ENCODE measurements at regions not wholly inside any gene's neighbourhood (a gene's known extent, or its start where the extent isn't known, plus 50 kb on each side); places are given as distances from the start of the nearest gene placed in this dataset.

DNA sequence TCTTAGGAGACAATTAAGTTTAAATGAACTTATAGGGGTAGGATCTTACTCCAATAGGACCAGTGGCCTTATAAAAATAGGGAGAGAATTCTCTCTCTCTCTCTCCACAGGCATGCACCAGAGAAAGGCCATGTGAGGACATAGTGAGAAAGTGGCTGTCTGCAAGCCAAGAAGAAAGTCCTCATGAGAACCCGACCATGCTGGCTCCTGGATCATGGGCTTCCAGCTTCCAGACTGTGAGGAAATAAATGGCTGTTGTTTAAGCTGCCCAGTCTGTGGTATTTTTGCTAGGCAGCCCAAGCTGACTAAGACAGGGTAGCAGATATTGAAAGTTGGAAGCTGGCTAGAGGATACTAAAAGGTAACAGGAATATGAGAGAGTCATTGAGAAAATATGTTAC, 454.0 kb downstream of the NBAS start:
- H3K4me1 ChIP-seq (ENCODE audit: insufficient read depth, low read length, severe bottlenecking) = no peaks in the 10 kb centered on the region
- no peak overlapping the region for H2AFZ ChIP-seq (ENCODE audit: low read length)
- H3K27ac ChIP-seq (ENCODE audit: low read depth, low read length, poor library complexity, severe bottlenecking) = no peak overlapping the region
- no peaks in the 10 kb centered on the region for H3F3A ChIP-seq (ENCODE audit: insufficient read depth, low read length)
- no peaks in the 10 kb centered on the region for H4K20me1 ChIP-seq (ENCODE audit: insufficient read depth, low read length)
- 0 out of 2 replicates have a peak, but pooled peaks cover 3% of the 10 kb centered on the region for H3K9me3 ChIP-seq (ENCODE audit: low read length)
- H3K9ac ChIP-seq (ENCODE audit: low read length) = no peak overlapping the region
- H3K36me3 ChIP-seq (ENCODE audit: insufficient read depth, low read length) = no peaks in the 10 kb centered on the region
- no peak overlapping the region for H3K4me2 ChIP-seq (ENCODE audit: low read length)
- no peaks in the 10 kb centered on the region for H3K79me2 ChIP-seq (ENCODE audit: insufficient read depth, low read length)
- TF ChIP-seq CTCF (IDR thresholded peaks at IDR 0.05; ENCODE audit: low read length) = no peak
- no peaks in the 10 kb centered on the region for H3K9me2 ChIP-seq (ENCODE audit: low read depth, low read length)
- H3K4me3 ChIP-seq (ENCODE audit: low read depth, low read length, poor library complexity, severe bottlenecking) = no peak overlapping the region
- H3K27me3 ChIP-seq (ENCODE audit: insufficient read depth, low read length) = 0 out of 2 replicates have a peak, but pooled peaks cover 3% of the 10 kb centered on the region

DNA sequence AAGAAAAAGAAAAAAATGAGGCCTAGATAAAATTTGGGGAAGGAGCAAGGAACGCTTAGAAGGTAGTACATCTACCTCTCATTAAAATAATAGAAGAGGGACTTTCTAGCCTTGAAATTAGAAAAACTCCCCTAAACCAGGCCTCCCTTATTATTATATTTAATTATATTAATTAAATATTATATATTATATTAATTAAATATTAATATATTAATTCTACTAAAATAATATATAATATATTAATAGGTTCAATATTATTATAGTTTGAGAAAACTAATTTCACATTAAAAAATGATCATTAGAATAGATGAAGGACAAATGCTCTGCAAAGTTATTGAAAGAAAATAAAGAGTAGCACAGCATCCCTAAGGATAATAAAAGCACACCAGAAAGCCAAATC, 449.4 kb downstream of the NBAS start:
- Histone ChIP-seq H3K36me3 (ENCODE audit: insufficient read depth, low read length) (no peaks in the 10 kb centered on the region), H3K4me1 (ENCODE audit: insufficient read depth, low read length, severe bottlenecking) (no peaks in the 10 kb centered on the region), H3K4me2 (ENCODE audit: low read length) (no peak overlapping the region), H2AFZ (ENCODE audit: low read length) (no peak overlapping the region), H3K9me2 (ENCODE audit: low read depth, low read length) (no peaks in the 10 kb centered on the region), H3K9me3 (ENCODE audit: low read length) (peaks cover 6% of the 10 kb centered on the region; the same call in 1 of the 2 replicates), H3K9ac (ENCODE audit: low read length) (no peak overlapping the region), H3K27ac (ENCODE audit: low read depth, low read length, poor library complexity, severe bottlenecking) (no peak overlapping the region), H3F3A (ENCODE audit: insufficient read depth, low read length) (no peaks in the 10 kb centered on the region), H4K20me1 (ENCODE audit: insufficient read depth, low read length) (no peaks in the 10 kb centered on the region), H3K4me3 (ENCODE audit: low read depth, low read length, poor library complexity, severe bottlenecking) (no peak overlapping the region), H3K79me2 (ENCODE audit: insufficient read depth, low read length) (no peaks in the 10 kb centered on the region), H3K27me3 (ENCODE audit: insufficient read depth, low read length) (0 out of 2 replicates have a peak, but pooled peaks cover 3% of the 10 kb centered on the region)
- TF ChIP-seq EZH2 (IDR thresholded peaks at IDR 0.05; ENCODE audit: borderline replicate concordance, low read length) (no peak), CTCF (IDR thresholded peaks at IDR 0.05; ENCODE audit: low read length) (no peak)

DNA sequence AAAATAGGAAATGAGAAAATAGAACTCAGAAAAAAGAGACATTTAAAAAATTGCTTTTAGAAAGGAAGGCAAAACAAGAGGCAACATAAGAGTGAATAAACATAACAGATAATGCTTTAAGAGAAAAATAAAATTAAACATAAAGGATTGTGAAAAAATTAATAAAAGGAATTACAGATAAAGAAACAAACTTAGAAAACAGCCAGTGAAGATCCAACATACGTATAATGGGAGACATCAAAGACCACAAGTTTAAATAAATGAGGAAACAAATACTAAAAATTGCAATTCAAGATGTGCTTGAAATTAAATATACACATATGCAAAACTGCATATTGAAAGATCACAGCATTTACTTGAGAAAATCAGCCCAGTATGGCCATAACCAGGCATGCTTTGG, 448.9 kb downstream of the NBAS start:
- no peaks in the 10 kb centered on the region for H3K79me2 ChIP-seq (ENCODE audit: insufficient read depth, low read length)
- no peak overlapping the region for H3K4me3 ChIP-seq (ENCODE audit: low read depth, low read length, poor library complexity, severe bottlenecking)
- no peak overlapping the region for H3K4me2 ChIP-seq (ENCODE audit: low read length)
- H3K9me2 ChIP-seq (ENCODE audit: low read depth, low read length) = no peaks in the 10 kb centered on the region
- H2AFZ ChIP-seq (ENCODE audit: low read length) = no peak overlapping the region
- H3K9me3 ChIP-seq (ENCODE audit: low read length) = peaks cover 6% of the 10 kb centered on the region; the same call in 1 of the 2 replicates
- no peaks in the 10 kb centered on the region for H3K4me1 ChIP-seq (ENCODE audit: insufficient read depth, low read length, severe bottlenecking)
- H3K36me3 ChIP-seq (ENCODE audit: insufficient read depth, low read length) = no peaks in the 10 kb centered on the region
- H3F3A ChIP-seq (ENCODE audit: insufficient read depth, low read length) = no peaks in the 10 kb centered on the region
- no peak overlapping the region for H3K9ac ChIP-seq (ENCODE audit: low read length)
- TF ChIP-seq CTCF (IDR thresholded peaks at IDR 0.05; ENCODE audit: low read length) (no peak), EZH2 (IDR thresholded peaks at IDR 0.05; ENCODE audit: borderline replicate concordance, low read length) (no peak)
- H3K27me3 ChIP-seq (ENCODE audit: insufficient read depth, low read length) = 0 out of 2 replicates have a peak, but pooled peaks cover 3% of the 10 kb centered on the region
- no peak overlapping the region for H3K27ac ChIP-seq (ENCODE audit: low read depth, low read length, poor library complexity, severe bottlenecking)
- H4K20me1 ChIP-seq (ENCODE audit: insufficient read depth, low read length) = no peaks in the 10 kb centered on the region

All from OCI-LY1 (cell line).